Ishikawa (cell line): ENCODE measurements at regions not wholly inside any gene's neighbourhood (a gene's known extent, or its start where the extent isn't known, plus 50 kb on each side); places are given as distances from the start of the nearest gene placed in this dataset.
A peak's percentile ranks its signal among the peaks of the same experiment; 100 is the strongest.

Source experiments
- CEBPB ChIP-seq: IDR thresholded peaks from 2 replicates; pipeline ENCODE4 v1.6.1; 2012
- CREB1 ChIP-seq: IDR thresholded peaks from 2 replicates; pipeline ENCODE4 v1.6.1; 2012; ENCODE audit warnings: low read depth
- EGR1 ChIP-seq: IDR thresholded peaks from 2 replicates; pipeline ENCODE4 v1.6.1; 2012
- EP300 ChIP-seq: IDR thresholded peaks from 2 replicates; pipeline ENCODE4 v1.6.1; 2012; ENCODE audit warnings: borderline replicate concordance
- FOXM1 ChIP-seq: IDR thresholded peaks from 2 replicates; pipeline ENCODE4 v1.6.1; 2012; ENCODE audit warnings: low read depth, borderline replicate concordance
- MAX ChIP-seq: IDR thresholded peaks from 2 replicates; pipeline ENCODE4 v1.6.1; 2012
- NFIC ChIP-seq: IDR thresholded peaks from 2 replicates; pipeline ENCODE4 v1.6.1; 2012
- RAD21 ChIP-seq: IDR thresholded peaks from 2 replicates; pipeline ENCODE4 v1.6.1; 2012; ENCODE audit warnings: low read depth
- REST ChIP-seq: IDR thresholded peaks from 2 replicates; pipeline ENCODE4 v1.6.1; 2012; ENCODE audit warnings: low read depth, mild to moderate bottlenecking
- TAF1 ChIP-seq: IDR thresholded peaks from 2 replicates; pipeline ENCODE4 v1.6.1; 2012; ENCODE audit warnings: low read depth, mild to moderate bottlenecking
- TCF12 ChIP-seq: IDR thresholded peaks from 2 replicates; pipeline ENCODE4 v1.6.1; 2012; ENCODE audit warnings: low read depth
- TEAD4 ChIP-seq: IDR thresholded peaks from 2 replicates; pipeline ENCODE4 v1.6.1; 2012
- USF1 ChIP-seq: IDR thresholded peaks from 2 replicates; pipeline ENCODE4 v1.6.1; 2012
- YY1 ChIP-seq: IDR thresholded peaks from 2 replicates; pipeline ENCODE4 v1.6.1; 2012; ENCODE audit warnings: low read depth
- ZBTB7A ChIP-seq: IDR thresholded peaks from 2 replicates; pipeline ENCODE4 v1.6.1; 2012; ENCODE audit warnings: low read depth

- TF ChIP-seq EGR1 (no peak), USF1 (no peak), TEAD4 (no peak), RAD21 (peak; percentile 82), TCF12 (no peak), CREB1 (no peak), MAX (no peak), TAF1 (no peak)
Observed at GRCh38 chr16:35102780-35103403, 1643.5 kb downstream of the TP53TG3F start.

- TF ChIP-seq TAF1 = no peak
- TF ChIP-seq NFIC = no peak
- TF ChIP-seq FOXM1 = no peak
Observed at GRCh38 chr16:35131429-35131828, 1672.0 kb downstream of the TP53TG3F start.

GRCh38 chr16:35134471-35134870, 1675.1 kb downstream of the TP53TG3F start:
- TF ChIP-seq TCF12 (peak; percentile 98), CEBPB (peak; percentile 97), ZBTB7A (no peak), EP300 (peak; percentile 92), RAD21 (no peak), MAX (peak; percentile 75), TAF1 (no peak), FOXM1 (peak; percentile 79), EGR1 (no peak), YY1 (no peak), NFIC (peak; percentile 87), USF1 (no peak), TEAD4 (peak; percentile 87), REST (no peak), CREB1 (no peak)

- TF ChIP-seq RAD21 (no peak), REST (no peak), FOXM1 (no peak), NFIC (no peak), EGR1 (no peak), CEBPB (no peak), CREB1 (no peak), TEAD4 (no peak), USF1 (no peak), TAF1 (no peak), TCF12 (no peak), MAX (no peak), EP300 (no peak), ZBTB7A (no peak), YY1 (no peak)
Observed at GRCh38 chr16:35140293-35140986, 1681.0 kb downstream of the TP53TG3F start.

- TF ChIP-seq USF1 (no peak), NFIC (no peak), FOXM1 (no peak), TCF12 (no peak), ZBTB7A (no peak), EGR1 (no peak), TAF1 (no peak), EP300 (no peak), RAD21 (no peak), MAX (no peak), CREB1 (no peak), CEBPB (no peak)
Observed at GRCh38 chr16:35141303-35141702, 1681.9 kb downstream of the TP53TG3F start.
